ENCODE measurements at regions not wholly inside any gene's neighbourhood (a gene's known extent, or its start where the extent isn't known, plus 50 kb on each side); places are given as distances from the start of the nearest gene placed in this dataset.
A peak's percentile ranks its signal among the peaks of the same experiment; 100 is the strongest.
"Not testable (repeated sequence)": the region's sequence is repeated elsewhere in the genome, so short reads cannot be mapped to it uniquely, and the experiment has no call there.

- not testable (repeated sequence) for H3K27me3 ChIP-seq (ENCODE audit: control insufficient read depth in 1 of 2, insufficient read depth in 2 of 2, low read length in 2 of 2); H3K36me3 ChIP-seq (ENCODE audit: control insufficient read depth in 1 of 2, insufficient read depth in 2 of 2, low read length in 2 of 2); H3K4me1 ChIP-seq (ENCODE audit: control insufficient read depth in 1 of 2, insufficient read depth in 2 of 2, low read length in 2 of 2); H3K4me3 ChIP-seq (ENCODE audit: low read depth in 1 of 2, low read length in 2 of 2); H3K9me3 ChIP-seq (ENCODE audit: control insufficient read depth in 1 of 2, low read length in 2 of 2); H3K9ac ChIP-seq (ENCODE audit: low read depth in 1 of 2, low read length in 2 of 2); H3K27ac ChIP-seq (ENCODE audit: low read depth, low read length)
These were observed 99.5 kb upstream of the GPR39 start for GRCh38 chr2:132317026-132317680.

GRCh38 chr2:132318481-132318880 lies 98.1 kb upstream of the GPR39 start:
- not testable (repeated sequence) for H3K9ac ChIP-seq (ENCODE audit: low read depth in 1 of 2, low read length in 2 of 2); H3K4me3 ChIP-seq (ENCODE audit: low read depth in 1 of 2, low read length in 2 of 2); H3K9me3 ChIP-seq (ENCODE audit: control insufficient read depth in 1 of 2, low read length in 2 of 2); H3K27ac ChIP-seq (ENCODE audit: low read depth, low read length); H3K36me3 ChIP-seq (ENCODE audit: control insufficient read depth in 1 of 2, insufficient read depth in 2 of 2, low read length in 2 of 2); H3K27me3 ChIP-seq (ENCODE audit: control insufficient read depth in 1 of 2, insufficient read depth in 2 of 2, low read length in 2 of 2); H3K4me1 ChIP-seq (ENCODE audit: control insufficient read depth in 1 of 2, insufficient read depth in 2 of 2, low read length in 2 of 2)

GRCh38 chr2:132324005-132324404 lies 92.6 kb upstream of the GPR39 start:
- H3K9me3 ChIP-seq (ENCODE audit: control insufficient read depth in 1 of 2, low read length in 2 of 2); H3K27me3 ChIP-seq (ENCODE audit: control insufficient read depth in 1 of 2, insufficient read depth in 2 of 2, low read length in 2 of 2); H3K4me3 ChIP-seq (ENCODE audit: low read depth in 1 of 2, low read length in 2 of 2); H3K27ac ChIP-seq (ENCODE audit: low read depth, low read length); H3K4me1 ChIP-seq (ENCODE audit: control insufficient read depth in 1 of 2, insufficient read depth in 2 of 2, low read length in 2 of 2); H3K36me3 ChIP-seq (ENCODE audit: control insufficient read depth in 1 of 2, insufficient read depth in 2 of 2, low read length in 2 of 2); H3K9ac ChIP-seq (ENCODE audit: low read depth in 1 of 2, low read length in 2 of 2): not testable (repeated sequence)

- not testable (repeated sequence) for H3K27me3 ChIP-seq (ENCODE audit: control insufficient read depth in 1 of 2, insufficient read depth in 2 of 2, low read length in 2 of 2); H3K9me3 ChIP-seq (ENCODE audit: control insufficient read depth in 1 of 2, low read length in 2 of 2); H3K27ac ChIP-seq (ENCODE audit: low read depth, low read length); H3K36me3 ChIP-seq (ENCODE audit: control insufficient read depth in 1 of 2, insufficient read depth in 2 of 2, low read length in 2 of 2); H3K4me3 ChIP-seq (ENCODE audit: low read depth in 1 of 2, low read length in 2 of 2); H3K4me1 ChIP-seq (ENCODE audit: control insufficient read depth in 1 of 2, insufficient read depth in 2 of 2, low read length in 2 of 2); H3K9ac ChIP-seq (ENCODE audit: low read depth in 1 of 2, low read length in 2 of 2)
These were observed 84.1 kb upstream of the GPR39 start for GRCh38 chr2:132332345-132333033.

GRCh38 chr2:132337135-132337534 lies 79.5 kb upstream of the GPR39 start:
- not testable (repeated sequence) for H3K4me3 ChIP-seq (ENCODE audit: low read depth in 1 of 2, low read length in 2 of 2); H3K27me3 ChIP-seq (ENCODE audit: control insufficient read depth in 1 of 2, insufficient read depth in 2 of 2, low read length in 2 of 2); H3K27ac ChIP-seq (ENCODE audit: low read depth, low read length); H3K9me3 ChIP-seq (ENCODE audit: control insufficient read depth in 1 of 2, low read length in 2 of 2); H3K9ac ChIP-seq (ENCODE audit: low read depth in 1 of 2, low read length in 2 of 2); H3K36me3 ChIP-seq (ENCODE audit: control insufficient read depth in 1 of 2, insufficient read depth in 2 of 2, low read length in 2 of 2); H3K4me1 ChIP-seq (ENCODE audit: control insufficient read depth in 1 of 2, insufficient read depth in 2 of 2, low read length in 2 of 2)

GRCh38 chr2:132337844-132338243 lies 78.8 kb upstream of the GPR39 start:
- H3K27ac ChIP-seq (ENCODE audit: low read depth, low read length); H3K4me1 ChIP-seq (ENCODE audit: control insufficient read depth in 1 of 2, insufficient read depth in 2 of 2, low read length in 2 of 2); H3K9ac ChIP-seq (ENCODE audit: low read depth in 1 of 2, low read length in 2 of 2); H3K36me3 ChIP-seq (ENCODE audit: control insufficient read depth in 1 of 2, insufficient read depth in 2 of 2, low read length in 2 of 2); H3K4me3 ChIP-seq (ENCODE audit: low read depth in 1 of 2, low read length in 2 of 2); H3K27me3 ChIP-seq (ENCODE audit: control insufficient read depth in 1 of 2, insufficient read depth in 2 of 2, low read length in 2 of 2); H3K9me3 ChIP-seq (ENCODE audit: control insufficient read depth in 1 of 2, low read length in 2 of 2): not testable (repeated sequence)

- H3K4me1 ChIP-seq (ENCODE audit: control insufficient read depth in 1 of 2, insufficient read depth in 2 of 2, low read length in 2 of 2); H3K9me3 ChIP-seq (ENCODE audit: control insufficient read depth in 1 of 2, low read length in 2 of 2); H3K36me3 ChIP-seq (ENCODE audit: control insufficient read depth in 1 of 2, insufficient read depth in 2 of 2, low read length in 2 of 2); H3K27ac ChIP-seq (ENCODE audit: low read depth, low read length); H3K27me3 ChIP-seq (ENCODE audit: control insufficient read depth in 1 of 2, insufficient read depth in 2 of 2, low read length in 2 of 2): not testable (repeated sequence)
- peak overlapping the region; percentile 43 to 77 for H3K4me3 ChIP-seq (ENCODE audit: low read depth in 1 of 2, low read length in 2 of 2)
- H3K9ac ChIP-seq (ENCODE audit: low read depth in 1 of 2, low read length in 2 of 2), result peak overlapping the region in 1 of 2 donors; percentile 54
These were observed 69.4 kb upstream of the GPR39 start for GRCh38 chr2:132347041-132347780.

- H3K27me3 ChIP-seq (ENCODE audit: control insufficient read depth in 1 of 2, insufficient read depth in 2 of 2, low read length in 2 of 2); H3K36me3 ChIP-seq (ENCODE audit: control insufficient read depth in 1 of 2, insufficient read depth in 2 of 2, low read length in 2 of 2); H3K4me3 ChIP-seq (ENCODE audit: low read depth in 1 of 2, low read length in 2 of 2): not testable (repeated sequence)
These were observed 67.4 kb upstream of the GPR39 start for GRCh38 chr2:132349092-132349687.

GRCh38 chr2:132351668-132352067 lies 64.9 kb upstream of the GPR39 start:
- not testable (repeated sequence) for H3K36me3 ChIP-seq (ENCODE audit: control insufficient read depth in 1 of 2, insufficient read depth in 2 of 2, low read length in 2 of 2); H3K4me1 ChIP-seq (ENCODE audit: control insufficient read depth in 1 of 2, insufficient read depth in 2 of 2, low read length in 2 of 2); H3K9me3 ChIP-seq (ENCODE audit: control insufficient read depth in 1 of 2, low read length in 2 of 2); H3K27me3 ChIP-seq (ENCODE audit: control insufficient read depth in 1 of 2, insufficient read depth in 2 of 2, low read length in 2 of 2); H3K4me3 ChIP-seq (ENCODE audit: low read depth in 1 of 2, low read length in 2 of 2); H3K9ac ChIP-seq (ENCODE audit: low read depth in 1 of 2, low read length in 2 of 2); H3K27ac ChIP-seq (ENCODE audit: low read depth, low read length)

More at GRCh38 chr2:132349092-132349687, 67.4 kb upstream of the GPR39 start:
- not testable (repeated sequence) for H3K27ac ChIP-seq (ENCODE audit: low read depth, low read length); H3K9me3 ChIP-seq (ENCODE audit: control insufficient read depth in 1 of 2, low read length in 2 of 2); H3K9ac ChIP-seq (ENCODE audit: low read depth in 1 of 2, low read length in 2 of 2); H3K4me1 ChIP-seq (ENCODE audit: control insufficient read depth in 1 of 2, insufficient read depth in 2 of 2, low read length in 2 of 2)

GRCh38 chr2:132352481-132353001 lies 64.1 kb upstream of the GPR39 start:
- H3K9ac ChIP-seq (ENCODE audit: low read depth in 1 of 2, low read length in 2 of 2); H3K36me3 ChIP-seq (ENCODE audit: control insufficient read depth in 1 of 2, insufficient read depth in 2 of 2, low read length in 2 of 2); H3K27me3 ChIP-seq (ENCODE audit: control insufficient read depth in 1 of 2, insufficient read depth in 2 of 2, low read length in 2 of 2); H3K9me3 ChIP-seq (ENCODE audit: control insufficient read depth in 1 of 2, low read length in 2 of 2); H3K4me1 ChIP-seq (ENCODE audit: control insufficient read depth in 1 of 2, insufficient read depth in 2 of 2, low read length in 2 of 2); H3K27ac ChIP-seq (ENCODE audit: low read depth, low read length): not testable (repeated sequence)
- H3K4me3 ChIP-seq (ENCODE audit: low read depth in 1 of 2, low read length in 2 of 2), result peak overlapping the region in 1 of 2 donors; percentile 51

All from duodenal mucosa (tissue), 2 donors.